ENCODE measurements at regions not wholly inside any gene's neighbourhood (a gene's known extent, or its start where the extent isn't known, plus 50 kb on each side); places are given as distances from the start of the nearest gene placed in this dataset.

- DNase-seq (no peak), ATAC-seq (no peak)
- ChIA-PET POLR2A (no interaction called here), CTCF (no interaction called here)
- Mint-ChIP-seq H3K4me3 (no peak overlapping the region), H3K27me3 (ENCODE audit: low read depth) (no peaks in the 10 kb centered on the region), H3K36me3 (ENCODE audit: low read depth) (no peaks in the 10 kb centered on the region), H3K9me3 (ENCODE audit: insufficient read depth) (no peaks in the 10 kb centered on the region), H3K27ac (no peak overlapping the region), H3K4me1 (ENCODE audit: low read depth) (no peaks in the 10 kb centered on the region)
Observed at GRCh38 chr6:22828179-22829062, 259.1 kb downstream of the HDGFL1 start.

GRCh38 chr6:22829070-22829469 is 259.7 kb downstream of the HDGFL1 start:
- CTCF ChIA-PET: no interaction called here

GRCh38 chr6:22830463-22830862 is 261.1 kb downstream of the HDGFL1 start:
- Mint-ChIP-seq H3K9me3 (ENCODE audit: insufficient read depth) (no peaks in the 10 kb centered on the region), H3K4me3 (no peak overlapping the region), H3K4me1 (ENCODE audit: low read depth) (no peaks in the 10 kb centered on the region), H3K27ac (no peak overlapping the region), H3K36me3 (ENCODE audit: low read depth) (no peaks in the 10 kb centered on the region), H3K27me3 (ENCODE audit: low read depth) (no peaks in the 10 kb centered on the region)
- ChIA-PET CTCF (no interaction called here), POLR2A (no interaction called here)
- ATAC-seq: no peak
- no peak for DNase-seq

More at GRCh38 chr6:22829070-22829469, 259.7 kb downstream of the HDGFL1 start:
- Mint-ChIP-seq H3K4me3 (no peak overlapping the region), H3K36me3 (ENCODE audit: low read depth) (no peaks in the 10 kb centered on the region), H3K27me3 (ENCODE audit: low read depth) (no peaks in the 10 kb centered on the region), H3K27ac (no peak overlapping the region), H3K9me3 (ENCODE audit: insufficient read depth) (no peaks in the 10 kb centered on the region), H3K4me1 (ENCODE audit: low read depth) (no peaks in the 10 kb centered on the region)
- DNase-seq (no peak), ATAC-seq (no peak)
- POLR2A ChIA-PET: no interaction called here

- DNase-seq (no peak), ATAC-seq (no peak)
- Mint-ChIP-seq H3K27ac (no peak overlapping the region), H3K36me3 (ENCODE audit: low read depth) (no peaks in the 10 kb centered on the region), H3K27me3 (ENCODE audit: low read depth) (no peaks in the 10 kb centered on the region), H3K4me3 (no peak overlapping the region), H3K9me3 (ENCODE audit: insufficient read depth) (peaks cover 2% of the 10 kb centered on the region), H3K4me1 (ENCODE audit: low read depth) (no peaks in the 10 kb centered on the region)
- ChIA-PET CTCF (no interaction called here), POLR2A (no interaction called here)
Observed at GRCh38 chr6:22833191-22833590, 263.8 kb downstream of the HDGFL1 start.

GRCh38 chr6:22838345-22838744 is 269.0 kb downstream of the HDGFL1 start:
- H3K36me3 Mint-ChIP-seq (ENCODE audit: low read depth): no peaks in the 10 kb centered on the region
- POLR2A ChIA-PET: no interaction called here

GRCh38 chr6:22845467-22845866 is 276.1 kb downstream of the HDGFL1 start:
- H3K4me1 Mint-ChIP-seq (ENCODE audit: low read depth): no peaks in the 10 kb centered on the region
- H3K9me3 Mint-ChIP-seq (ENCODE audit: insufficient read depth): peaks cover 6% of the 10 kb centered on the region
- no peaks in the 10 kb centered on the region for H3K27me3 Mint-ChIP-seq (ENCODE audit: low read depth)
- ChIA-PET CTCF (no interaction called here), POLR2A (no interaction called here)
- no peak overlapping the region for H3K27ac Mint-ChIP-seq
- no peaks in the 10 kb centered on the region for H3K36me3 Mint-ChIP-seq (ENCODE audit: low read depth)
- no peak for DNase-seq
- no peak for ATAC-seq
- no peak overlapping the region for H3K4me3 Mint-ChIP-seq

More at GRCh38 chr6:22838345-22838744, 269.0 kb downstream of the HDGFL1 start:
- peaks cover 17% of the 10 kb centered on the region for H3K9me3 Mint-ChIP-seq (ENCODE audit: insufficient read depth)
- no peaks in the 10 kb centered on the region for H3K4me1 Mint-ChIP-seq (ENCODE audit: low read depth)
- DNase-seq (no peak), ATAC-seq (no peak)
- no peak overlapping the region for H3K4me3 Mint-ChIP-seq
- H3K27ac Mint-ChIP-seq: no peak overlapping the region
- H3K27me3 Mint-ChIP-seq (ENCODE audit: low read depth): no peaks in the 10 kb centered on the region
- CTCF ChIA-PET: no interaction called here

GRCh38 chr6:22848121-22848520 is 278.8 kb downstream of the HDGFL1 start:
- Mint-ChIP-seq H3K27ac (no peak overlapping the region), H3K9me3 (ENCODE audit: insufficient read depth) (no peaks in the 10 kb centered on the region), H3K4me3 (no peak overlapping the region), H3K27me3 (ENCODE audit: low read depth) (no peaks in the 10 kb centered on the region), H3K4me1 (ENCODE audit: low read depth) (no peaks in the 10 kb centered on the region), H3K36me3 (ENCODE audit: low read depth) (no peaks in the 10 kb centered on the region)
- ATAC-seq (no peak), DNase-seq (no peak)
- ChIA-PET CTCF (no interaction called here), POLR2A (no interaction called here)

- Mint-ChIP-seq H3K36me3 (ENCODE audit: low read depth) (no peaks in the 10 kb centered on the region), H3K27ac (no peak overlapping the region), H3K4me1 (ENCODE audit: low read depth) (no peaks in the 10 kb centered on the region), H3K4me3 (no peak overlapping the region), H3K9me3 (ENCODE audit: insufficient read depth) (no peaks in the 10 kb centered on the region), H3K27me3 (ENCODE audit: low read depth) (no peaks in the 10 kb centered on the region)
- POLR2A ChIA-PET: no interaction called here
- ATAC-seq (no peak), DNase-seq (no peak)
- CTCF ChIA-PET: no interaction called here
Observed at GRCh38 chr6:22849921-22850320, 280.6 kb downstream of the HDGFL1 start.

GRCh38 chr6:22852101-22852500 is 282.7 kb downstream of the HDGFL1 start:
- no peak for ATAC-seq
- Mint-ChIP-seq H3K4me1 (ENCODE audit: low read depth) (no peaks in the 10 kb centered on the region), H3K9me3 (ENCODE audit: insufficient read depth) (no peaks in the 10 kb centered on the region)

GRCh38 chr6:22873513-22874136 is 304.3 kb downstream of the HDGFL1 start:
- no peaks in the 10 kb centered on the region for H3K36me3 Mint-ChIP-seq (ENCODE audit: low read depth)
- H3K4me3 Mint-ChIP-seq: no peak overlapping the region
- ChIA-PET POLR2A (no interaction called here), CTCF (no interaction called here)
- no peaks in the 10 kb centered on the region for H3K4me1 Mint-ChIP-seq (ENCODE audit: low read depth)
- no peak for ATAC-seq
- no peak overlapping the region for H3K27ac Mint-ChIP-seq
- no peaks in the 10 kb centered on the region for H3K27me3 Mint-ChIP-seq (ENCODE audit: low read depth)
- no peaks in the 10 kb centered on the region for H3K9me3 Mint-ChIP-seq (ENCODE audit: insufficient read depth)
- DNase-seq: no peak

More at GRCh38 chr6:22852101-22852500, 282.7 kb downstream of the HDGFL1 start:
- H3K36me3 Mint-ChIP-seq (ENCODE audit: low read depth): no peaks in the 10 kb centered on the region
- H3K27me3 Mint-ChIP-seq (ENCODE audit: low read depth): no peaks in the 10 kb centered on the region
- no peak for DNase-seq
- H3K4me3 Mint-ChIP-seq: no peak overlapping the region
- H3K27ac Mint-ChIP-seq: no peak overlapping the region
- ChIA-PET CTCF (no interaction called here), POLR2A (no interaction called here)

GRCh38 chr6:22875845-22876244 is 306.5 kb downstream of the HDGFL1 start:
- H3K9me3 Mint-ChIP-seq (ENCODE audit: insufficient read depth): no peaks in the 10 kb centered on the region
- no peak overlapping the region for H3K4me3 Mint-ChIP-seq
- no peak overlapping the region for H3K27ac Mint-ChIP-seq
- H3K27me3 Mint-ChIP-seq (ENCODE audit: low read depth): no peaks in the 10 kb centered on the region
- ChIA-PET CTCF (no interaction called here), POLR2A (no interaction called here)
- H3K36me3 Mint-ChIP-seq (ENCODE audit: low read depth): no peaks in the 10 kb centered on the region
- DNase-seq: no peak
- ATAC-seq: no peak
- no peaks in the 10 kb centered on the region for H3K4me1 Mint-ChIP-seq (ENCODE audit: low read depth)

- ATAC-seq (no peak), DNase-seq (no peak)
- Mint-ChIP-seq H3K36me3 (ENCODE audit: low read depth) (no peaks in the 10 kb centered on the region), H3K27ac (no peak overlapping the region), H3K4me1 (ENCODE audit: low read depth) (no peaks in the 10 kb centered on the region), H3K27me3 (ENCODE audit: low read depth) (no peaks in the 10 kb centered on the region), H3K9me3 (ENCODE audit: insufficient read depth) (no peaks in the 10 kb centered on the region), H3K4me3 (no peak overlapping the region)
- ChIA-PET POLR2A (no interaction called here), CTCF (no interaction called here)
Observed at GRCh38 chr6:22878324-22878701, 308.9 kb downstream of the HDGFL1 start.

GRCh38 chr6:22878706-22879105 is 309.3 kb downstream of the HDGFL1 start:
- no peaks in the 10 kb centered on the region for H3K36me3 Mint-ChIP-seq (ENCODE audit: low read depth)
- ChIA-PET CTCF (no interaction called here), POLR2A (no interaction called here)
- H3K27me3 Mint-ChIP-seq (ENCODE audit: low read depth): no peaks in the 10 kb centered on the region
- DNase-seq (no peak), ATAC-seq (no peak)
- H3K4me3 Mint-ChIP-seq: no peak overlapping the region
- no peaks in the 10 kb centered on the region for H3K4me1 Mint-ChIP-seq (ENCODE audit: low read depth)
- H3K27ac Mint-ChIP-seq: no peak overlapping the region
- H3K9me3 Mint-ChIP-seq (ENCODE audit: insufficient read depth): no peaks in the 10 kb centered on the region

Data from activated CD8-positive, alpha-beta T cell treated with anti-CD3 and anti-CD28 coated beads, Interleukin-2, amount 10 ng/mL, durations not matched to agents 7 days and 5 days (primary cell).